ENCODE measurements at regions not wholly inside any gene's neighbourhood (a gene's known extent, or its start where the extent isn't known, plus 50 kb on each side); places are given as distances from the start of the nearest gene placed in this dataset.

DNA sequence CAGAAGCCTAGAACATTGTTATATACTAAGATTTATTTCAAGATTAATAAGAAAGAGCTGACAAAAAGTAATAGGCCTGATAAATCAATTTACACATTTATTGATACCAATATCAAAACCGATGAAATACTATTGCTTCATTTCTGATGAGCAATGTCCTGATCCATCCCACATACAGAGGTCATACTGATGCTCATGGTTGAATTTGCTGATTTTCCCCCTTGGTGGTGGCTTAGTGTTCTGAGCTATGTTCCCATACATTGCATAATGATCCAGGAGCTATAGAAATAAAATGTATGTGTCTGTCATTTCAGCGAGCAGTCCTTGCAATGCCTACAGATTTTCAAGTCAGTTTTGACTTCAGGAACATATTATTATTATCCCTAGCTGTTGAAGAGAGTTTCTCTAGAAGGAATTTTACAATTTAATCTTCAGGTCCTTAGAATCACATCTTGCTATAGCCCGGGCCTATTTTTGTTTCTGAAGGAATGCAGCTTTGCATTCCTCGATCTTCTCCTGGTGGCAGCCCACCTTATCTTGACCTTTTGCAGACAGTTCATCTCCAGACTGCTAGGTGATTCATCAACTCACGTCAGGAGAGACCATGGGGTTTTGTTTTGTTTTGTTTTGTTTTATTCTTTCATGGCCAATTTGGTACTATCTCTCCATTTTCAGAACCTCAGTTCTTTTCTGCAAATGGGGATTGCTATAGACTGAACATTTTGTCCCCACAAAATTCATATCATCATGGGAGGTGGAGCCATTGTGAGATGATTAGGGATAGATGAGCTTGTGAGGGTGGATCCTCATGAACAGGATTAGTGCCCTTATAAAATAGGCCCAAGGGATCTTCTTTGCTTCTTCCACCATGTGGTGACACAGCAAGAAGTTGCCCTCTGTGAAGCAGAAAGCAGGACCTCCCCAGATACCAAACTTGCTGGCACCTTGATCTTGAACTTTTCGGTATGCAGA lies 465.6 kb upstream of the IGFBP3 start:
- Histone ChIP-seq H3K27ac (no peak overlapping the region), H3K27me3 (no peaks in the 10 kb centered on the region), H3K36me3 (ENCODE audit: low read depth, missing control alignments) (no peaks in the 10 kb centered on the region), H3K9me3 (no peaks in the 10 kb centered on the region), H3K4me1 (no peaks in the 10 kb centered on the region), H3K4me3 (no peak overlapping the region)
- no peak for TF ChIP-seq POLR2A (IDR thresholded peaks at IDR 0.05)
- TF ChIP-seq, protein P1, sequence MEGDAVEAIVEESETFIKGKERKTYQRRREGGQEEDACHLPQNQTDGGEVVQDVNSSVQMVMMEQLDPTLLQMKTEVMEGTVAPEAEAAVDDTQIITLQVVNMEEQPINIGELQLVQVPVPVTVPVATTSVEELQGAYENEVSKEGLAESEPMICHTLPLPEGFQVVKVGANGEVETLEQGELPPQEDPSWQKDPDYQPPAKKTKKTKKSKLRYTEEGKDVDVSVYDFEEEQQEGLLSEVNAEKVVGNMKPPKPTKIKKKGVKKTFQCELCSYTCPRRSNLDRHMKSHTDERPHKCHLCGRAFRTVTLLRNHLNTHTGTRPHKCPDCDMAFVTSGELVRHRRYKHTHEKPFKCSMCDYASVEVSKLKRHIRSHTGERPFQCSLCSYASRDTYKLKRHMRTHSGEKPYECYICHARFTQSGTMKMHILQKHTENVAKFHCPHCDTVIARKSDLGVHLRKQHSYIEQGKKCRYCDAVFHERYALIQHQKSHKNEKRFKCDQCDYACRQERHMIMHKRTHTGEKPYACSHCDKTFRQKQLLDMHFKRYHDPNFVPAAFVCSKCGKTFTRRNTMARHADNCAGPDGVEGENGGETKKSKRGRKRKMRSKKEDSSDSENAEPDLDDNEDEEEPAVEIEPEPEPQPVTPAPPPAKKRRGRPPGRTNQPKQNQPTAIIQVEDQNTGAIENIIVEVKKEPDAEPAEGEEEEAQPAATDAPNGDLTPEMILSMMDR (IDR thresholded peaks at IDR 0.05) = no peak
- no peak for DNase-seq
- intact Hi-C loops (cut with DNase I; ENCODE audit: low total_unique reads) = no loop called here
- WGBS, 2 donors = 73 to 83% methylated on average over 6 of the region's 6 CpGs

DNA sequence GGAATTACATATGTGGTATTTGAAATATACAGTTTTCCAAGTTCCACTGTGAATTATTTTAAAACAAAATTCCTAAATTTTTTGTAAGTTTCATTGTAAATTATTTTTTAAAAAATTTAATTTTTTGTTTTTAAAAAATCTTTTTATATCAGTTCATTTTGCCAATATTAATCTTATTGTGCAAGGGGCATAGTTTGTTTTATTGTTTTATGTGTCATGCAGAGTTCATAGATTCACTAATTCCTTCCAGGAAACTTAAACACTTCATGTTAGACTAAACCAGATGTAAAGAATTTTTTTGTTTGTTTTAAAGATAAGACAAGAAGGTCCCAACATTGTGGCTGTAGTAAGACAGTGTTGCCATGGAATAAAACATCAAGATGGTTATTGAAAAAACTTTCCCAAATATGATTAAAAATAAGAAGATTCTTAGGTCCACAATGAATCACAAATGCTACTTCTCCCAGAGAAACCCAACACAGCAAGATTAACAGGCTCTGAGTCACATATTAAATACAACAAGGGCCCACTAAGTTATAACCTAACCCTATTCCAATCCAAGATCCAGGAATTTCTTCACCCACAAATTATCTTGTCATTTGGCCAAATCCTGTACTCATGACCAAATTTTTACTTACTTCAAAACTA lies 464.7 kb upstream of the IGFBP3 start:
- Histone ChIP-seq H3K27ac (no peak overlapping the region), H3K4me1 (no peaks in the 10 kb centered on the region), H3K9me3 (no peaks in the 10 kb centered on the region), H3K36me3 (ENCODE audit: low read depth, missing control alignments) (no peaks in the 10 kb centered on the region), H3K27me3 (no peaks in the 10 kb centered on the region), H3K4me3 (no peak overlapping the region)
- intact Hi-C loops (cut with DNase I; ENCODE audit: low total_unique reads) = no loop called here
- TF ChIP-seq, protein P1 (IDR thresholded peaks at IDR 0.05) = no peak
- TF ChIP-seq POLR2A (IDR thresholded peaks at IDR 0.05) = no peak
- DNase-seq = no peak

DNA sequence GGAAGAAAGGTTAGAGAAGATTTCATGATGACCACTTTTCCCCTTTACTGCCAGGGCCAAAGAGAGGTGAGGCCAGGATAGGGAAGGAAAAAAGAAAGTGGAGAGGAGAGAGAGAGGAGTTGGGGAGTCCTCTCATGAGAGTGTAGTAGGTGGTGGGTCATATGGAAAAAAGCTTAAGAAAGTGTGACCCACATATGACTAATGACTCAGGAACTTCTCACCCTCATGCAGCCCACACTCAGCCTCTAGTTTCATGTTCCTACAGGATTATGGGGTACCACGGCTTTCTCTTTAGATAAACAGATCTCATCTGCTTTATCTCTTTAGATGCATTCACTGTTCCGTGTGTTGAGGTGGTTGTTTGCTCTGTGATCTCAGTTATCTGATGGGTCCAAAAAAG lies 462.5 kb upstream of the IGFBP3 start:
- Histone ChIP-seq H3K27me3 (no peaks in the 10 kb centered on the region), H3K4me1 (no peaks in the 10 kb centered on the region), H3K36me3 (ENCODE audit: low read depth, missing control alignments) (no peaks in the 10 kb centered on the region), H3K9me3 (no peaks in the 10 kb centered on the region), H3K4me3 (no peak overlapping the region), H3K27ac (no peak overlapping the region)
- WGBS, 2 donors = 82 to 89% methylated on average over 2 of the region's 2 CpGs
- intact Hi-C loops (cut with DNase I; ENCODE audit: low total_unique reads) = no loop called here
- no peak for DNase-seq
- no peak for TF ChIP-seq POLR2A (IDR thresholded peaks at IDR 0.05)
- TF ChIP-seq, protein P1 (IDR thresholded peaks at IDR 0.05) = no peak

DNA sequence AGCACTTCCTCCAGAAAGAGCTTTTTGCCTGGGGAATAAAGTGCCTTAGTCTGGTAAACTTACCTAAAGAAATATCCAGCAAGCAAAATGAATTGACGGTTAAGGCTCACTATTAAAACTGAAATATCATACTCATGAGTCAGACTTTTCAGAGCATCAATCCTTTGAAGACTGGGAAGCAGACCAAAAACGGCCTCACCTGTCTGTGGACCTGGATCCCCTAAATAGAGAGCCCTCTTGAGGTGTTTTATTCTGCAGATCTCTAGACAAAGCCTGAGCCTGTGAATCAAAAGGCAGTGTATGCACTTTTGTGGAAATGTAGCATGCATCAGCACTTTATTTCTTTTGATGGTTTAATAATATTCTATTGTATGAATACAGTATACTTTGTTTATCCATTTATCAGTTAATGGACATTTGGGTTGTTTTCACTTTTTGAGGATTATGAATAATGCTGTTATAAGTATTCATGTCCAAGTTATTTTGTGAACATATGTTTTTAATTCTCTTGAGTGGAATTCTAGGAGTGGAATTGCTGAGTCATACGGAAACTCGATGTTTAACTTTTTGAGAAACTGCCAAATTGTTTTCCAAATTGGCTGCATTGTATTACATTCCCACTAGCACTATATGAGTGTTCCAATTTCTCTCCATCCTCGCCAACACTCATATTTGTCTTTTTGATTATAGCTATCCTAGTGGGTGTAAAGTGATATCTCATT lies 449.0 kb upstream of the IGFBP3 start:
- Histone ChIP-seq H3K4me3 (no peak overlapping the region), H3K27ac (no peak overlapping the region), H3K4me1 (no peaks in the 10 kb centered on the region), H3K36me3 (ENCODE audit: low read depth, missing control alignments) (no peaks in the 10 kb centered on the region), H3K27me3 (no peaks in the 10 kb centered on the region), H3K9me3 (no peaks in the 10 kb centered on the region)
- intact Hi-C loops (cut with DNase I; ENCODE audit: low total_unique reads) = no loop called here
- 63 to 66% methylated on average over 5 of the region's 5 CpGs for WGBS, 2 donors
- DNase-seq = no peak
- TF ChIP-seq, protein P1 (IDR thresholded peaks at IDR 0.05) = no peak
- no peak for TF ChIP-seq POLR2A (IDR thresholded peaks at IDR 0.05)
